ENCODE measurements at regions not wholly inside any gene's neighbourhood (a gene's known extent, or its start where the extent isn't known, plus 50 kb on each side); places are given as distances from the start of the nearest gene placed in this dataset.

- Mint-ChIP-seq H3K4me3 (ENCODE audit: low read depth, unreplicated experiment) (no peak overlapping the region), H3K9me3 (ENCODE audit: low read depth, unreplicated experiment) (peaks cover 10% of the 10 kb centered on the region), H3K27ac (ENCODE audit: unreplicated experiment) (no peak overlapping the region), H3K27me3 (ENCODE audit: unreplicated experiment) (no peaks in the 10 kb centered on the region), H3K36me3 (ENCODE audit: insufficient read depth, unreplicated experiment) (no peaks in the 10 kb centered on the region), H3K4me1 (ENCODE audit: low read depth, unreplicated experiment) (no peaks in the 10 kb centered on the region)
- no TSS peak for BruUV-seq (replicated peaks)
- no peak for TF ChIP-seq CTCF (IDR thresholded peaks at IDR 0.05; ENCODE audit: unreplicated experiment)
- intact Hi-C loops (cut with micrococcal nuclease; ENCODE audit: unreplicated experiment): no loop called here
- DNase-seq: no peak
- CTCF ChIA-PET: no interaction called here
Measured at GRCh38 chr5:124080256-124080655, 568.3 kb downstream of the CSNK1G3 start.

DNA sequence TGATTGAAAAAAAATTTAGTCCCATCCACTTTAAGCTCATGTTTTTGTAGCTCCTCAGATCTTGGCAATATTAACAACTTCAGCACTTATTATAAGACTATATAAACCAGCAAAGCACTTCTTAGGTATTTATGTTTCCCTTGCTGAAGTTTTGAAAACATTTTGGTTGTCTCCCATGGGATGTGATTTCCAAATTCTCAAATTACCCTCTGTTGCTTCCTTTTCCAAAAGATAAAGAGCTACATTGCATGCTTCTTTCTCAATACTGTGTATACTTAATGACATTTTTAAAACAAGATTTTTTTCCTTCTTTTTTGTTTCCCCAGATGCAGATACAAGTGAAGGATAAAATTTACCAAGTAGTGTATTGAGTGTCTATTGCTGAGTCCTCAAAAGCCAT is 567.1 kb downstream of the CSNK1G3 start:
- no TSS peak for BruUV-seq (replicated peaks)
- DNase-seq: no peak
- CTCF ChIA-PET: no interaction called here
- TF ChIP-seq CTCF (IDR thresholded peaks at IDR 0.05; ENCODE audit: unreplicated experiment): no peak
- H3K36me3 Mint-ChIP-seq (ENCODE audit: insufficient read depth, unreplicated experiment): no peaks in the 10 kb centered on the region
- H3K27ac Mint-ChIP-seq (ENCODE audit: unreplicated experiment): no peak overlapping the region
- intact Hi-C loops (cut with micrococcal nuclease; ENCODE audit: unreplicated experiment): no loop called here
- H3K9me3 Mint-ChIP-seq (ENCODE audit: low read depth, unreplicated experiment): peaks cover 10% of the 10 kb centered on the region
- no peaks in the 10 kb centered on the region for H3K27me3 Mint-ChIP-seq (ENCODE audit: unreplicated experiment)
- no peaks in the 10 kb centered on the region for H3K4me1 Mint-ChIP-seq (ENCODE audit: low read depth, unreplicated experiment)
- H3K4me3 Mint-ChIP-seq (ENCODE audit: low read depth, unreplicated experiment): no peak overlapping the region

DNA sequence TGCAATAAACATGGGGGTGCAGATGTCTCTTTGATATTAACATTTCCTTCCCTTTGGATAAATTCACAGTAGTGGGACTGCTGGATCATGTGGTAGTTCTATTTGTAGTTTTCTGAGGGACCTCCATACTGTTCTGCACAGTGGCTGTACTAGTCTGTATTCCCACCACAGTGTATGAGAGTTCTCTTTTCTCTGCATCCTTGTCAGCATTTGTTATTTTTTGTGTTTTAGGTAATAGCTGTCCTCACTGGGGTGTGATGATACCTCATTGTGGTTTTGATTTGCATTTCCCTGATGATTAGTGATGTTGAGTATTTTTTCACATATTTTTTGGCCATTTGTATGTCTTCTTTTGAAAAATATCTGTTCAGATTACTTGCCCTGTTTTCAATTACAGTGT is 562.5 kb downstream of the CSNK1G3 start:
- no peak for TF ChIP-seq CTCF (IDR thresholded peaks at IDR 0.05; ENCODE audit: unreplicated experiment)
- no TSS peak for BruUV-seq (replicated peaks)
- H3K9me3 Mint-ChIP-seq (ENCODE audit: low read depth, unreplicated experiment): peaks cover 5% of the 10 kb centered on the region
- intact Hi-C loops (cut with micrococcal nuclease; ENCODE audit: unreplicated experiment): no loop called here
- no peaks in the 10 kb centered on the region for H3K4me1 Mint-ChIP-seq (ENCODE audit: low read depth, unreplicated experiment)
- H3K27ac Mint-ChIP-seq (ENCODE audit: unreplicated experiment): no peak overlapping the region
- H3K4me3 Mint-ChIP-seq (ENCODE audit: low read depth, unreplicated experiment): no peak overlapping the region
- CTCF ChIA-PET: no interaction called here
- no peaks in the 10 kb centered on the region for H3K27me3 Mint-ChIP-seq (ENCODE audit: unreplicated experiment)
- no peaks in the 10 kb centered on the region for H3K36me3 Mint-ChIP-seq (ENCODE audit: insufficient read depth, unreplicated experiment)
- no peak for DNase-seq

GRCh38 chr5:124072570-124072969 is 560.6 kb downstream of the CSNK1G3 start:
- BruUV-seq (replicated peaks): no TSS peak
- TF ChIP-seq CTCF (IDR thresholded peaks at IDR 0.05; ENCODE audit: unreplicated experiment): no peak
- no peak overlapping the region for H3K4me3 Mint-ChIP-seq (ENCODE audit: low read depth, unreplicated experiment)

GRCh38 chr5:124071039-124071438 is 559.1 kb downstream of the CSNK1G3 start:
- Mint-ChIP-seq H3K4me1 (ENCODE audit: low read depth, unreplicated experiment) (no peaks in the 10 kb centered on the region), H3K9me3 (ENCODE audit: low read depth, unreplicated experiment) (no peaks in the 10 kb centered on the region), H3K27me3 (ENCODE audit: unreplicated experiment) (no peaks in the 10 kb centered on the region), H3K4me3 (ENCODE audit: low read depth, unreplicated experiment) (no peak overlapping the region), H3K36me3 (ENCODE audit: insufficient read depth, unreplicated experiment) (no peaks in the 10 kb centered on the region), H3K27ac (ENCODE audit: unreplicated experiment) (no peak overlapping the region)
- intact Hi-C loops (cut with micrococcal nuclease; ENCODE audit: unreplicated experiment): no loop called here
- no peak for TF ChIP-seq CTCF (IDR thresholded peaks at IDR 0.05; ENCODE audit: unreplicated experiment)
- no peak for DNase-seq
- BruUV-seq (replicated peaks): no TSS peak
- CTCF ChIA-PET: no interaction called here

More at GRCh38 chr5:124072570-124072969, 560.6 kb downstream of the CSNK1G3 start:
- Mint-ChIP-seq H3K4me1 (ENCODE audit: low read depth, unreplicated experiment) (no peaks in the 10 kb centered on the region), H3K9me3 (ENCODE audit: low read depth, unreplicated experiment) (peaks cover 5% of the 10 kb centered on the region), H3K27ac (ENCODE audit: unreplicated experiment) (no peak overlapping the region), H3K36me3 (ENCODE audit: insufficient read depth, unreplicated experiment) (no peaks in the 10 kb centered on the region), H3K27me3 (ENCODE audit: unreplicated experiment) (no peaks in the 10 kb centered on the region)
- intact Hi-C loops (cut with micrococcal nuclease; ENCODE audit: unreplicated experiment): no loop called here
- CTCF ChIA-PET: no interaction called here
- no peak for DNase-seq
